ENCODE measurements at regions not wholly inside any gene's neighbourhood (a gene's known extent, or its start where the extent isn't known, plus 50 kb on each side); places are given as distances from the start of the nearest gene placed in this dataset.

- TF ChIP-seq FOXM1 (IDR thresholded peaks at IDR 0.05; ENCODE audit: low read depth, low read length): no peak
- no peak for TF ChIP-seq NRF1 (conservative IDR thresholded peaks at IDR 0.05; ENCODE audit: low read depth, low read length)
These were observed 224.9 kb downstream of the ANKRD60 start for GRCh38 chr20:58003525-58003924.

Data from GM12878 (cell line).